ENCODE measurements at regions not wholly inside any gene's neighbourhood (a gene's known extent, or its start where the extent isn't known, plus 50 kb on each side); places are given as distances from the start of the nearest gene placed in this dataset.

DNA sequence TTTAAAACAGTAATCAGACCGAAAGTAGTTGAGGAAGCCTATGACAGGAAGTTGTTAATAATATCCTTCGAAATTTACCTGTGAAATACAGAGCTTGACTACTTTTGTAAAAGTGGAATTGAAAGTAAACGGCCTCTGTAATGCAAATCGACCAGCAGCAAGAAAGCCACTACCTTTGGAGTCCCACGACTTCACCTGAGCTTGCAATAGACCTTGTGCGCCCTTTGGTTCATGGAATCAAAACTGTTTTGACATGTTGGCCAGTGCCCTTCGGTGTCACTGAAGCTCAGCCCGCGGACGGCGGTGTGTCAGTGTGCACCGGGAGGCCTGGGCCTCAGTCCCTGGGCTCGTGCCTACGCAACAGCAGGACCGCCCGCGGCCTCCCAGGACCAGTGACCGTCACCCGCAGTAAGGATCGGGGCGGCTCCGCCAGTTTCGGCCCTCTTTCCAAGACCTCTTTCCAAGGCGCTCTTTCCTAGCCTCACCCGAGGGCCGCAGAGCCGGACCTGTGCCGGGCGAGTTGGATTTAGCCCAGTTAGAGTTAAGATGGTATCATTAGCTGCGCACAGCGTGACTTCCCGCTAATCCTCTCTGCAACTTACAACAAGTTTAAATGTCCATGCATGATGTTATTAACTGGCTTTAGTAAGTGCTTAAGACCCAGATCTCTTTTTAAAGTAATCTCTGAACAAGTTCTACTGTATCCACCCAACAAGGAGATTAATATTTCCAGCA, 223.3 kb downstream of the MEF2C start:
- peaks cover 3% of the 10 kb centered on the region for H3K27me3 Mint-ChIP-seq (ENCODE audit: low read depth, unreplicated experiment)
- DNase-seq (ENCODE audit: low read depth) (peak; percentile 48), FAIRE-seq (no peak)
- H3K4me1 Mint-ChIP-seq (ENCODE audit: low read depth, unreplicated experiment), result peaks cover 5% of the 10 kb centered on the region
- TF ChIP-seq, protein P1, sequence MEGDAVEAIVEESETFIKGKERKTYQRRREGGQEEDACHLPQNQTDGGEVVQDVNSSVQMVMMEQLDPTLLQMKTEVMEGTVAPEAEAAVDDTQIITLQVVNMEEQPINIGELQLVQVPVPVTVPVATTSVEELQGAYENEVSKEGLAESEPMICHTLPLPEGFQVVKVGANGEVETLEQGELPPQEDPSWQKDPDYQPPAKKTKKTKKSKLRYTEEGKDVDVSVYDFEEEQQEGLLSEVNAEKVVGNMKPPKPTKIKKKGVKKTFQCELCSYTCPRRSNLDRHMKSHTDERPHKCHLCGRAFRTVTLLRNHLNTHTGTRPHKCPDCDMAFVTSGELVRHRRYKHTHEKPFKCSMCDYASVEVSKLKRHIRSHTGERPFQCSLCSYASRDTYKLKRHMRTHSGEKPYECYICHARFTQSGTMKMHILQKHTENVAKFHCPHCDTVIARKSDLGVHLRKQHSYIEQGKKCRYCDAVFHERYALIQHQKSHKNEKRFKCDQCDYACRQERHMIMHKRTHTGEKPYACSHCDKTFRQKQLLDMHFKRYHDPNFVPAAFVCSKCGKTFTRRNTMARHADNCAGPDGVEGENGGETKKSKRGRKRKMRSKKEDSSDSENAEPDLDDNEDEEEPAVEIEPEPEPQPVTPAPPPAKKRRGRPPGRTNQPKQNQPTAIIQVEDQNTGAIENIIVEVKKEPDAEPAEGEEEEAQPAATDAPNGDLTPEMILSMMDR (IDR thresholded peaks at IDR 0.05; ENCODE audit: insufficient read depth, low read depth, low read length), result no peak
- TF ChIP-seq EZH2 (IDR thresholded peaks at IDR 0.05; ENCODE audit: insufficient read depth, low read length), result no peak
- peaks cover 30% of the 10 kb centered on the region for H3K79me2 ChIP-seq (ENCODE audit: insufficient read depth, low read length)
- H3K4me2 ChIP-seq (ENCODE audit: low read length), result peak overlapping the region; percentile 87
- no peak overlapping the region for H3K27ac Mint-ChIP-seq (ENCODE audit: unreplicated experiment)
- no peaks in the 10 kb centered on the region for H3K9me3 ChIP-seq (ENCODE audit: insufficient read depth, low read depth, low read length)
- peak overlapping the region; percentile 75 for H3K9ac ChIP-seq (ENCODE audit: low read length)
- peaks cover 29% of the 10 kb centered on the region for H3K4me1 ChIP-seq (ENCODE audit: insufficient read depth, low read length)
- H4K20me1 ChIP-seq (ENCODE audit: insufficient read depth, low read length), result no peaks in the 10 kb centered on the region
- peak overlapping the region; percentile 77 for H3K4me3 Mint-ChIP-seq (ENCODE audit: unreplicated experiment)
- H3K36me3 ChIP-seq (ENCODE audit: insufficient read depth, low read length), result no peaks in the 10 kb centered on the region
- H3K27ac ChIP-seq (ENCODE audit: low read depth, low read length), result peak overlapping the region; percentile 78
- no peaks in the 10 kb centered on the region for H3K9me3 Mint-ChIP-seq (ENCODE audit: unreplicated experiment)
- no peaks in the 10 kb centered on the region for H3K36me3 Mint-ChIP-seq (ENCODE audit: low read depth, unreplicated experiment)
- peak overlapping the region; percentile 56 for H3K4me3 ChIP-seq (ENCODE audit: insufficient read depth, low read depth, low read length)
- peak overlapping the region; percentile 84 for H2AFZ ChIP-seq (ENCODE audit: low read depth, low read length)
- no peaks in the 10 kb centered on the region for H3K27me3 ChIP-seq (ENCODE audit: insufficient read depth, low read length)

DNA sequence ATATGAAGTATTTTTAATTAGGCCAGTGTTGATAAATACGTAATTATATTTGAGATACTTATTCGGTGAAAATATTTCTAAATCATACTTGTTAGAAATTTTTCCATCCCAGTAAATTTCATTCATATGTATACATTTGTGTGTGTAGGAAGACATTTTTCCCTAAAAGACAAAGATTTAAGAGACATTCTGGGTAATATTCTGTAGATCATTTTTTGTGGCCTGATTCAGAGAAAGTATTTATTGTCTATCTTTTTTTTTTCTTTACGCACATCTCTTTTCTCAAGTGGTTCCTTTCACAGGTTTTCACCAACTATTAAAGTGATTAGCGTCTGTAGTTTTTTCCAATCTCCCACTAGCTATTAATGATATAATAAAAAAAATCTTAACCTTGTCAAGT, 224.1 kb downstream of the MEF2C start:
- H3K4me2 ChIP-seq (ENCODE audit: low read length), result peak overlapping the region; percentile 87
- no peaks in the 10 kb centered on the region for H3K9me3 Mint-ChIP-seq (ENCODE audit: unreplicated experiment)
- H3K9ac ChIP-seq (ENCODE audit: low read length), result peak overlapping the region; percentile 75
- H3K27ac ChIP-seq (ENCODE audit: low read depth, low read length), result peak overlapping the region; percentile 78
- peak overlapping the region; percentile 56 for H3K4me3 ChIP-seq (ENCODE audit: insufficient read depth, low read depth, low read length)
- peaks cover 3% of the 10 kb centered on the region for H3K27me3 Mint-ChIP-seq (ENCODE audit: low read depth, unreplicated experiment)
- H3K9me3 ChIP-seq (ENCODE audit: insufficient read depth, low read depth, low read length), result no peaks in the 10 kb centered on the region
- no peak overlapping the region for H3K4me3 Mint-ChIP-seq (ENCODE audit: unreplicated experiment)
- FAIRE-seq (no peak), DNase-seq (ENCODE audit: low read depth) (peak; percentile 2)
- no peaks in the 10 kb centered on the region for H3K27me3 ChIP-seq (ENCODE audit: insufficient read depth, low read length)
- TF ChIP-seq, protein P1 (IDR thresholded peaks at IDR 0.05; ENCODE audit: insufficient read depth, low read depth, low read length), result no peak
- no peak for TF ChIP-seq EZH2 (IDR thresholded peaks at IDR 0.05; ENCODE audit: insufficient read depth, low read length)
- H3K79me2 ChIP-seq (ENCODE audit: insufficient read depth, low read length), result peaks cover 22% of the 10 kb centered on the region
- no peaks in the 10 kb centered on the region for H3K36me3 ChIP-seq (ENCODE audit: insufficient read depth, low read length)
- peaks cover 5% of the 10 kb centered on the region for H3K4me1 Mint-ChIP-seq (ENCODE audit: low read depth, unreplicated experiment)
- peaks cover 28% of the 10 kb centered on the region for H3K4me1 ChIP-seq (ENCODE audit: insufficient read depth, low read length)
- no peaks in the 10 kb centered on the region for H3K36me3 Mint-ChIP-seq (ENCODE audit: low read depth, unreplicated experiment)
- no peaks in the 10 kb centered on the region for H4K20me1 ChIP-seq (ENCODE audit: insufficient read depth, low read length)
- H2AFZ ChIP-seq (ENCODE audit: low read depth, low read length), result no peak overlapping the region
- no peak overlapping the region for H3K27ac Mint-ChIP-seq (ENCODE audit: unreplicated experiment)
